ENCODE measurements at regions not wholly inside any gene's neighbourhood (a gene's known extent, or its start where the extent isn't known, plus 50 kb on each side); places are given as distances from the start of the nearest gene placed in this dataset.
"Not testable (repeated sequence)": the region's sequence is repeated elsewhere in the genome, so short reads cannot be mapped to it uniquely, and the experiment has no call there.

- no peak for DNase-seq (ENCODE audit: low spot score)
Observed at GRCh38 chrX:121433289-121433688, 385.9 kb downstream of the GLUD2 start.

GRCh38 chrX:121437666-121438065, 390.3 kb downstream of the GLUD2 start:
- not testable (repeated sequence) for DNase-seq (ENCODE audit: low spot score)

- no peak for DNase-seq (ENCODE audit: low spot score)
Observed at GRCh38 chrX:121455890-121456289, 408.5 kb downstream of the GLUD2 start.

GRCh38 chrX:121456315-121456714, 408.9 kb downstream of the GLUD2 start:
- DNase-seq (ENCODE audit: low spot score), result no peak

GRCh38 chrX:121457096-121457495, 409.7 kb downstream of the GLUD2 start:
- no peak for DNase-seq (ENCODE audit: low spot score)

- no peak for DNase-seq (ENCODE audit: low spot score)
Observed at GRCh38 chrX:121479406-121479805, 432.0 kb downstream of the GLUD2 start.

- DNase-seq (ENCODE audit: low spot score), result no peak
Observed at GRCh38 chrX:121496966-121497365, 449.6 kb downstream of the GLUD2 start.

GRCh38 chrX:121504153-121504552, 456.7 kb downstream of the GLUD2 start:
- no peak for DNase-seq (ENCODE audit: low spot score)

- no peak for DNase-seq (ENCODE audit: low spot score)
Observed at GRCh38 chrX:121546317-121546716, 498.9 kb downstream of the GLUD2 start.

GRCh38 chrX:121558886-121559285, 511.5 kb downstream of the GLUD2 start:
- DNase-seq (ENCODE audit: low spot score), result no peak

- DNase-seq (ENCODE audit: low spot score), result no peak
Observed at GRCh38 chrX:121562616-121563015, 515.2 kb downstream of the GLUD2 start.

GRCh38 chrX:121569609-121570008, 522.2 kb downstream of the GLUD2 start:
- DNase-seq (ENCODE audit: low spot score), result no peak

GRCh38 chrX:121570072-121570841, 522.8 kb downstream of the GLUD2 start:
- DNase-seq (ENCODE audit: low spot score), result no peak

- no peak for DNase-seq (ENCODE audit: low spot score)
Observed at GRCh38 chrX:121571333-121571732, 523.9 kb downstream of the GLUD2 start.

- DNase-seq (ENCODE audit: low spot score), result not testable (repeated sequence)
Observed at GRCh38 chrX:121574384-121574783, 527.0 kb downstream of the GLUD2 start.

GRCh38 chrX:121579016-121579760, 531.8 kb downstream of the GLUD2 start:
- DNase-seq (ENCODE audit: low spot score), result peak; percentile 0

- DNase-seq (ENCODE audit: low spot score), result no peak
Observed at GRCh38 chrX:121581885-121582284, 534.5 kb downstream of the GLUD2 start.

- no peak for DNase-seq (ENCODE audit: low spot score)
Observed at GRCh38 chrX:121585626-121586025, 538.2 kb downstream of the GLUD2 start.

- DNase-seq (ENCODE audit: low spot score), result no peak
Observed at GRCh38 chrX:121592884-121593283, 545.5 kb downstream of the GLUD2 start.

- DNase-seq (ENCODE audit: low spot score), result no peak
Observed at GRCh38 chrX:121598356-121598755, 550.9 kb downstream of the GLUD2 start.

GRCh38 chrX:121635141-121635540, 587.7 kb downstream of the GLUD2 start:
- DNase-seq (ENCODE audit: low spot score), result peak; percentile 18

GRCh38 chrX:121639781-121640180, 592.4 kb downstream of the GLUD2 start:
- DNase-seq (ENCODE audit: low spot score), result no peak

GRCh38 chrX:121641560-121641959, 594.1 kb downstream of the GLUD2 start:
- DNase-seq (ENCODE audit: low spot score), result peak; percentile 18

All from A172 (cell line).